Muscle layer of colon (tissue), 2 donors: ENCODE measurements at regions not wholly inside any gene's neighbourhood (a gene's known extent, or its start where the extent isn't known, plus 50 kb on each side); places are given as distances from the start of the nearest gene placed in this dataset.

Experiments used
- H3K27ac ChIP-seq: one replicate; pipeline ENCODE4 v1.7.0; 2013; ENCODE audit warnings: low read depth, mild to moderate bottlenecking, low read length, moderate library complexity
- H3K27me3 ChIP-seq, 2 donors: one replicate each; pipeline ENCODE4 v1.7.0; 2013; ENCODE audit warnings: low read length in 2 of 2, mild to moderate bottlenecking in 2 of 2; ENCODE audit not compliant: insufficient read depth in 2 of 2, control insufficient read depth in 1 of 2
- H3K36me3 ChIP-seq: one replicate; pipeline ENCODE4 v1.7.0; 2013; ENCODE audit warnings: mild to moderate bottlenecking, low read length; ENCODE audit not compliant: insufficient read depth
- H3K4me1 ChIP-seq: one replicate; pipeline ENCODE4 v1.7.0; 2013; ENCODE audit warnings: mild to moderate bottlenecking, low read length; ENCODE audit not compliant: insufficient read depth
- H3K4me3 ChIP-seq, 2 donors: one replicate each; pipeline ENCODE4 v1.7.0; 2013; ENCODE audit warnings: low read length in 2 of 2, low read depth in 1 of 2, mild to moderate bottlenecking in 1 of 2, moderate library complexity in 1 of 2
- H3K9ac ChIP-seq: one replicate; pipeline ENCODE4 v1.7.0; 2013; ENCODE audit warnings: low read length
- H3K9me3 ChIP-seq: one replicate; pipeline ENCODE4 v1.7.0; 2013; ENCODE audit warnings: mild to moderate bottlenecking, low read length
- donor health status: abdominal sarcoma.
- donor health status: Adenocarcinoma of cecum.

- Histone ChIP-seq H3K36me3 (no peaks in the 10 kb centered on the region), H3K27me3 (no peaks in the 10 kb centered on the region), H3K9me3 (no peaks in the 10 kb centered on the region), H3K27ac (no peak overlapping the region), H3K4me1 (peaks cover 13% of the 10 kb centered on the region), H3K9ac (no peak overlapping the region), H3K4me3 (no peak overlapping the region)
These were observed 137.0 kb downstream of the PLPP3 start for GRCh38 chr1:56442290-56442877.

- Histone ChIP-seq H3K4me1 (peaks cover 6% of the 10 kb centered on the region), H3K4me3 (no peak overlapping the region), H3K27ac (no peak overlapping the region), H3K27me3 (no peaks in the 10 kb centered on the region), H3K9me3 (no peaks in the 10 kb centered on the region), H3K36me3 (no peaks in the 10 kb centered on the region), H3K9ac (no peak overlapping the region)
These were observed 137.8 kb downstream of the PLPP3 start for GRCh38 chr1:56441601-56442000.

- H3K27ac ChIP-seq = no peak overlapping the region
- H3K4me3 ChIP-seq = no peak overlapping the region
- H3K36me3 ChIP-seq = no peaks in the 10 kb centered on the region
- H3K9ac ChIP-seq = no peak overlapping the region
- no peaks in the 10 kb centered on the region for H3K4me1 ChIP-seq
- no peaks in the 10 kb centered on the region for H3K9me3 ChIP-seq
- H3K27me3 ChIP-seq = no peaks in the 10 kb centered on the region
These were observed 139.6 kb downstream of the PLPP3 start for GRCh38 chr1:56439610-56440264.

- Histone ChIP-seq H3K27ac (no peak overlapping the region), H3K36me3 (no peaks in the 10 kb centered on the region), H3K9ac (no peak overlapping the region), H3K27me3 (no peaks in the 10 kb centered on the region), H3K4me3 (no peak overlapping the region), H3K9me3 (no peaks in the 10 kb centered on the region), H3K4me1 (no peaks in the 10 kb centered on the region)
These were observed 140.3 kb downstream of the PLPP3 start for GRCh38 chr1:56438901-56439551.

- no peak overlapping the region for H3K27ac ChIP-seq
- H3K27me3 ChIP-seq = no peaks in the 10 kb centered on the region
- H3K36me3 ChIP-seq = no peaks in the 10 kb centered on the region
- H3K9me3 ChIP-seq = no peaks in the 10 kb centered on the region
- H3K9ac ChIP-seq = no peak overlapping the region
- no peaks in the 10 kb centered on the region for H3K4me1 ChIP-seq
- H3K4me3 ChIP-seq = no peak overlapping the region
These were observed 141.4 kb downstream of the PLPP3 start for GRCh38 chr1:56437959-56438358.

- Histone ChIP-seq H3K27ac (no peak overlapping the region), H3K27me3 (no peaks in the 10 kb centered on the region), H3K9ac (no peak overlapping the region), H3K36me3 (no peaks in the 10 kb centered on the region), H3K9me3 (no peaks in the 10 kb centered on the region), H3K4me3 (no peak overlapping the region), H3K4me1 (no peaks in the 10 kb centered on the region)
These were observed 142.4 kb downstream of the PLPP3 start for GRCh38 chr1:56436912-56437417.

GRCh38 chr1:56436296-56436695 lies 143.1 kb downstream of the PLPP3 start:
- no peaks in the 10 kb centered on the region for H3K4me1 ChIP-seq
- no peak overlapping the region for H3K9ac ChIP-seq
- H3K27ac ChIP-seq = no peak overlapping the region
- no peaks in the 10 kb centered on the region for H3K36me3 ChIP-seq
- H3K9me3 ChIP-seq = no peaks in the 10 kb centered on the region
- H3K4me3 ChIP-seq = no peak overlapping the region
- H3K27me3 ChIP-seq = no peaks in the 10 kb centered on the region

- no peaks in the 10 kb centered on the region for H3K27me3 ChIP-seq
- no peaks in the 10 kb centered on the region for H3K36me3 ChIP-seq
- no peaks in the 10 kb centered on the region for H3K4me1 ChIP-seq
- H3K27ac ChIP-seq = no peak overlapping the region
- H3K4me3 ChIP-seq = no peak overlapping the region
- H3K9ac ChIP-seq = no peak overlapping the region
- H3K9me3 ChIP-seq = no peaks in the 10 kb centered on the region
These were observed 143.7 kb downstream of the PLPP3 start for GRCh38 chr1:56435434-56436262.

GRCh38 chr1:56434740-56435139 lies 144.6 kb downstream of the PLPP3 start:
- H3K9me3 ChIP-seq = no peaks in the 10 kb centered on the region
- H3K27me3 ChIP-seq = no peaks in the 10 kb centered on the region
- no peak overlapping the region for H3K9ac ChIP-seq
- no peak overlapping the region for H3K27ac ChIP-seq
- H3K4me1 ChIP-seq = no peaks in the 10 kb centered on the region
- no peaks in the 10 kb centered on the region for H3K36me3 ChIP-seq
- no peak overlapping the region for H3K4me3 ChIP-seq

- Histone ChIP-seq H3K9ac (no peak overlapping the region), H3K27me3 (no peaks in the 10 kb centered on the region), H3K27ac (no peak overlapping the region), H3K9me3 (no peaks in the 10 kb centered on the region), H3K4me1 (no peaks in the 10 kb centered on the region), H3K36me3 (no peaks in the 10 kb centered on the region), H3K4me3 (no peak overlapping the region)
These were observed 145.3 kb downstream of the PLPP3 start for GRCh38 chr1:56434025-56434424.

- Histone ChIP-seq H3K27ac (no peak overlapping the region), H3K4me3 (no peak overlapping the region)
These were observed 146.2 kb downstream of the PLPP3 start for GRCh38 chr1:56433056-56433577.

More at GRCh38 chr1:56433056-56433577, 146.2 kb downstream of the PLPP3 start:
- no peaks in the 10 kb centered on the region for H3K27me3 ChIP-seq
- H3K36me3 ChIP-seq = no peaks in the 10 kb centered on the region
- H3K4me1 ChIP-seq = no peaks in the 10 kb centered on the region
- no peaks in the 10 kb centered on the region for H3K9me3 ChIP-seq
- H3K9ac ChIP-seq = no peak overlapping the region
